NK-92 treated with Interleukin-12 subunit alpha and Interleukin-12 subunit beta, amount 100 ng/mL, for 24 hours (cell line): ENCODE measurements at regions not wholly inside any gene's neighbourhood (a gene's known extent, or its start where the extent isn't known, plus 50 kb on each side); places are given as distances from the start of the nearest gene placed in this dataset.
"Not testable (repeated sequence)": the region's sequence is repeated elsewhere in the genome, so short reads cannot be mapped to it uniquely, and the experiment has no call there.

Source experiments
- DNase-seq: peaks from one replicate; lab custom pipeline; 2025; lab: John Stamatoyannopoulos, UW

DNA sequence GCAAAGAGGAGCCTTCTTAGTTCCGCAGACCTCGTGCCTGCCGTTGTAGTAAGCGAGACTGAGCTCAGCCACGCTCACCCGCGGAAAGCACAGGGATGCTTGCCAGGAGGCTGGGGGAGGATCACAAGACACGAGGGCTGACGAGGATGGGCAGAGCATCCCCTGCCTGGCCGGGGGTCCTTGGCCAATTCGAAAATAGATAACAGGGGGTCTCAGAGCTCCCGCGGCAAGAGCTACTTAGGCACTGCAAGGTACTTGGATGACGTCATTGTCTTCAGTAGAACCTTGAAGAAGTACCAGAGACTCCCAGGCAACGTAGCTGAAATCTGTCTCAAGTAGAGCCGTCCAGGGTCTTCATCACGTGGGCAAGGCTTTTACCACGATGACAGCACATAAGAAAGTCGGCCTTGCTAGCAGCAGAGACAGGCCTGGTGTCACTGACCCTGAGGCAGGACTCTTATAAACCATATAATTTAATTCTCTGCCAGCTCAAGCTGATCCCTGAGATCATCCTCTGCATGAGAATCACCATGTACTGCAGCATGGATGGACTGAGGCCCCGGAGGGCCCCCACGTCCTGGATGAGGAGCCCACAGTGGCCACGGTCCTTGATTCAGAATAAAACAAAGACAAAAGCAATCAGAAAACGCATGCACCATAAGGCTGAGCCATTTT, 81.9 kb downstream of the TMEM18 start:
- no peak for DNase-seq

DNA sequence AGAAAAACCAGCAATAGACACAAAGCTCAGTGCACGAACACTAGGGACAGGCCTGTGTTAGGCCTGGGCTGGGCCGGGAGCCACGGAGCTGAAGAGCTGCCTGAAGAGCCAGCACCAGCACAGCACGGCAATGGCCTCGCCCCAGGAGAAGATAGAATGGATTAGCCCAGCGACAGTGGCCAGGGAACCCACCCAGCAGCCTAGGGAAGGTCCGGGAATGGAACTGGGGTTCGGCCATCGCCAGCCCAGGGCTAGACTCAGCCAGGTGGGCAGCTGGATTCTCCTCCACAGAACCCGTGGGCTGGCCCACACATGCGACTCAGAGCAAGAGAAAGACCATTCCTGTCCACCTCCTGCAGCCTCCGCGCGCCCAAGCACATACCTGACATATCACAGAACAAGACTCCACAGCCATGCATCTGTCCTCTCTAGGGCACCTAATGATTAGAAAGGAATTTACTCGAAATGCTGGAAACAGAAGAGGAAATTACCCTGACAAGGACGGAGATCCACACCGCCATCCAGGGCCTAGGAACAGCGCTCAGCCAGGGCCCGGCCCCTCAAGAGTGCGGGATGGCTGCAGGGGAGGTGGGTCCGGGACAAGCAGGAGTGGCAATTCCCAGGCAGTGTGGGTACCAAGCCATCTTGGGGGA, 82.8 kb downstream of the TMEM18 start:
- no peak for DNase-seq

- no peak for DNase-seq
Measured at GRCh38 chr2:593356-594026, 83.7 kb downstream of the TMEM18 start.

GRCh38 chr2:592737-593136, 84.5 kb downstream of the TMEM18 start:
- no peak for DNase-seq

- no peak for DNase-seq
Measured at GRCh38 chr2:590214-591175, 86.7 kb downstream of the TMEM18 start.

- no peak for DNase-seq
Measured at GRCh38 chr2:589281-590130, 87.7 kb downstream of the TMEM18 start.

DNA sequence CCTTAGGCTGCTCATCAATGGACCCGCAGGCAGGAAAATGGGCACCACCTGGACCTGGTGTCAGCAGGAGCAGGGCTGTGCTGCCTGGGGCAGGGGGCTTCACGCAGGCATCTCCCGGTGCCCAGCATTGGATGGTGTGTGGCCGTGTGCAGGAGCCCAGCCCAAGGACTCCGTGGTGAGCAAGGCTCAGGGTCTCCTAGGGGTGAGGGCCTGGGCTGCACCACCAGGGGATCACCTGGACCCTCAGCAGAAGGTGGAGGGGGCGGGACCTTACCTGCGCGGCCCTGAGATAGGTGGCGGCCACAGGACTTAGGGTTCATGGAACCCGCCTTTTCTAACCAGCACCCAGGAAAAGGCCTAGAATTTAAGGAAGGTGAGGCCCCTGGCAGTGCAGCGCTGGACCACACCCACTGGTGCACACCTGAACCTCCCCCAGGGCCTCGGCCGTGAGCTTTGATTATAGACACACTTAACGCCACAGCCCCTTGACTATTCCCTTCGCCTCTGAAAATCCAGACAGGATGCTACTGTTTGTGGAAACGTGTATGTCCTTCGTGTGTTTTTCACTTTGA, 89.0 kb downstream of the TMEM18 start:
- DNase-seq, result no peak

- no peak for DNase-seq
Measured at GRCh38 chr2:587087-587960, 89.9 kb downstream of the TMEM18 start.

DNA sequence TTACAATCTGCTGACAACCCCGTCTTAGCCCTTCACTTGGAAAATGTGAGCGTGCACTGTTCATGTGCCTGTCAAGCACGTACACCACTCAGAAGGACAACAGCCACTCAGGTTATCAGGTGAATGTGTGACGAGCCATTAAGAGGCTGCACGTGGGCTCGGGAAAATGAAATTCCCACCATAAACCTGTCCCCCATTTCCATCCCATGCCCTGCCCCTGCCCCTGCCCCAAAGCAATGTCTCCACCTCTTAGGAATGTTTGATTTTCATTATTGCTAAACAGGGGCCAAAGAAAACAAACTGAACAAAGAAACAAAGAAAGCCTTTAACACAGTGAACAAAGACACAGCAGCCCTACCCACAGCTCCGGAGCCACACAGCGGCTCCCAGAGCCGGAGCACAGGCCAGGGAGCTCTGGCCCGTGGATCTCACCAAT, 90.5 kb downstream of the TMEM18 start:
- DNase-seq, result no peak

DNA sequence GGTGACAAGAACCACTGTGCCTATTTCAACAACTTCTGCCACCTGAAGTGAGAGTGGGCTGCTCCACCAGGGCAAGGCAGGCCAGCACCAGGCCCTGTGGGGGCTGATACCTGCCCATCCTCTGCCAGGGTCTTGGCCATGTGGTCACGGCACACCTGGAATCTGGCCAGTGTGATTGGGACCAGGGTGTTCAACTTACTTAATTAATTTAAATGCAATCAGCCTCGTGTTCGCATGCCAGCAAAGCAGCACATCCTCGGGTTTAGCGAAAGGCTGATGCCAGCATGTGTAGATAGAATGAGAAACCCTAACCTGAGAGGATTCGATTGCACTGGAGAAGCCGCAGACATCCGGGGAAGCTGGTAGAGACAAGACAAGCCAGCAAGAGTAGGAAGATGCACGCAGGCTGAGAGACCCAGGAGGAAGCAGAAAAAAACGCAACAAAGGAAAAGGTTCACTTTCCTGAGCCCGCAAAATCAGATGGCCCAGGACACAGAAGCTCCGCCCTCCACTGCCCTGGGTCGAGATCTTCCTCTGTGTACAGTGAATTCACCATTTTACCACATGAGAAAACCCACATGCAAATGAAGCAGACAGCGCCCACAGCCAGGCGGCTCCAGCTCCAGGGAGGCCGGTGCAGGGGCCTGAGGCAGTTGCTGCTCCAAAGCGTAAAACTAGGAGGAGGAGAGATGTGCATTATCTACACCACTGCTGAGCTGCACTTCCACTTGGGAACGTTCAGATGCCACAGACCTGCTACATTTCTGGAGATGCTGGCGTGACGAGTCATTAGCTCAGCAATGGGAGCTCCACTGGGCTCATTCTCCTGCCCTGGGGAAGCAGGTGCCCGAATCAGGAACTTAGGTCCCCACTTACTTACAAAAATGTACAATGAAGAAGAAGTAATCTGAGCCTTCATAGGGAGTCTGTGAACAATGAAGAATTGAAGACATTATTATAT, 92.1 kb downstream of the TMEM18 start:
- no peak for DNase-seq

DNA sequence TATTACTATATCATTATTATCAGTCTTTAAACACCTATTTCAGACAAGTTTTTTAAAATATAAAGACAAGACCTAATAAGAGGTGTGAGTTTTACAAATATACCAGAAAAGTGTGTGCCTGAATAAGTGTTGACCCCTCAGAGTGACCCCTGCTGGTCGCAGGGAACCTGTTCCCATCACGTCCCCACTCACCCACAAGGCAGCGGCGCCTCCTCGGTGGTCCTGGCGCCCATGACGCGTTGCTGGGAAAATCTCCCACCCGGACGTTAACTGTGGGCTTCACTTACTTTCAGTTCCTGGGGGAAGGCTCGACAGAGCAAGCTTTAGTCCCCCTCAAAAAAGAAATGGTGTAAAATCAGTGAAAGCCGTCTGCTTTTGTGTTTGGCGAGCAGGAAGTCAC, 93.5 kb downstream of the TMEM18 start:
- no peak for DNase-seq

GRCh38 chr2:582792-583528, 94.2 kb downstream of the TMEM18 start:
- DNase-seq, result no peak

- not testable (repeated sequence) for DNase-seq
Measured at GRCh38 chr2:582289-582688, 94.9 kb downstream of the TMEM18 start.

DNA sequence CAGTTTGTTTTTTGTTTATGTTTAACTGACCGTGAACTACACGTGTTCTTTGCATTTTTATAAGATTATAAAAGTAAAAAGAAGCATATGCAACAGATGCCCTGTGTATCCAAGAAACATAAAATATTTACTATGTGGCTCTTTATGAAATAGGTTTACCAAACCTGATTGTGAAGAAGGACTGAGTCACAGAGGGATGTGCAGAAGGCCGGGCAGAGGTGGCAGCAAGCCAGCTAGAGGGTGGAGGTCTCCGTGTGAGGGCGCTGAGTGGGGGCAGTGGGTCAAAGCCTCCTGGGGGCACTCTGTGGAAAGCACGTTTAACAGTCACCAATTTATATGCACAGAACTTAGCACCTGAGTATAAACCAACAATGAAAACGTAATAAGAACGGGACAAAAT, 97.2 kb downstream of the TMEM18 start:
- no peak for DNase-seq

GRCh38 chr2:579351-579886, 97.8 kb downstream of the TMEM18 start:
- no peak for DNase-seq

DNA sequence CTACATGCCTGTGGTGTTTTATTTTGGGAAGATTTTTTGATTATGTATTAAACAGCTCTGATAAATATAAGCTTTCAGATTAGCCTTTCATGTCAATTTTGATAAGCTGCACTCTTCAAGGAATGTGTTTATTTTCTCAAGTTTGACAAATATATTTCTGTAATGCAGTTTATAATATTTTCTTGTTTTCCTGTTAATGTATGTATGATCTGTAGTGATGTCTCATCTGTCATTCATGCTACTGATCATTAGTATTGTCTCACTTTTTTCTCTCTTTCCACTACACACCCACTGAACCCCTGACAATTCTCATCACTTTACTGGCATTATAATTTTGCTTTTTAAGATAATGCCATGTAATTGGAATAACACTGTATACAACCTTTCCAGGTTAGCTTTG, 100.9 kb downstream of the TMEM18 start:
- no peak for DNase-seq

GRCh38 chr2:575727-576236, 101.4 kb downstream of the TMEM18 start:
- DNase-seq, result no peak
